SK-N-SH (cell line): ENCODE measurements at regions not wholly inside any gene's neighbourhood (a gene's known extent, or its start where the extent isn't known, plus 50 kb on each side); places are given as distances from the start of the nearest gene placed in this dataset.
A peak's percentile ranks its signal among the peaks of the same experiment; 100 is the strongest.

Experiments
- CTCF ChIA-PET: fragments of 300-600, 350-600 bp; formaldehyde crosslinking; extraction: SDS; loops from one replicate; lab custom pipeline; 2021; lab: Yijun Ruan, JAX
- POLR2A ChIA-PET: fragments of 350-600 bp; sonication (Branson Sonifier 250); formaldehyde crosslinking; extraction: SDS; loops from one replicate; lab custom pipeline; 2020; ENCODE audit warnings: antibody characterized with exemption, inconsistent platforms; lab: Yijun Ruan, JAX
- DNase-seq: peaks from one replicate; pipeline ENCODE4 v3.0.0; 2012
- H2AFZ ChIP-seq: fragments of 200-600 bp; sonication (generic); 2 replicates; pipeline ENCODE4 v1.8.1; 2016; ENCODE audit warnings: antibody characterized with exemption, mild to moderate bottlenecking, low read depth
- H3F3A ChIP-seq: fragments of 200-600 bp; sonication (generic); replicated peaks from 2 replicates; pipeline ENCODE3; 2016; ENCODE audit warnings: antibody characterized with exemption, mild to moderate bottlenecking; ENCODE audit not compliant: insufficient read depth
- H3K27ac ChIP-seq, 2 experiments: fragments of 200-500 bp in 1 of 2; fragments of 200-600 bp in 1 of 2; sonication (Bioruptor generic) in 1 of 2; sonication (generic), shearing (Covaris generic) in 1 of 2; 2 replicates each; pipeline versions ENCODE4 v1.5.1 to v1.6.1; 2014 to 2016; ENCODE audit warnings: low read depth in 2 of 2, inconsistent platforms in 1 of 2, low read length in 1 of 2, mild to moderate bottlenecking in 1 of 2, mixed read lengths in 1 of 2
- H3K27me3 ChIP-seq: fragments of 200-600 bp; sonication (generic), shearing (Covaris generic); 2 replicates; pipeline ENCODE4 v1.6.1; 2016; ENCODE audit warnings: mixed run types; ENCODE audit not compliant: insufficient read depth
- H3K36me3 ChIP-seq, 2 experiments: fragments of 200-500 bp in 1 of 2; fragments of 200-600 bp in 1 of 2; sonication (Bioruptor generic) in 1 of 2; sonication (generic) in 1 of 2; replicated peaks in 1 of 2; 2 replicates each; pipeline versions ENCODE3 to v1.5.1; 2014 to 2016; ENCODE audit warnings: low read length in 1 of 2, mild to moderate bottlenecking in 1 of 2; ENCODE audit not compliant: insufficient read depth in 2 of 2, control insufficient read depth in 1 of 2
- H3K4me1 ChIP-seq, 2 experiments: fragments of 200-500 bp in 1 of 2; fragments of 200-600 bp in 1 of 2; sonication (Bioruptor generic) in 1 of 2; sonication (generic), shearing (Covaris generic) in 1 of 2; 2 replicates each; pipeline versions ENCODE4 v1.5.1 to v1.6.1; 2014 to 2016; ENCODE audit warnings: low read depth in 1 of 2, low read length in 1 of 2, mixed run types in 1 of 2; ENCODE audit not compliant: insufficient read depth in 2 of 2, control insufficient read depth in 1 of 2
- H3K4me2 ChIP-seq: fragments of 200-600 bp; sonication (generic), shearing (Covaris generic); 2 replicates; pipeline ENCODE4 v1.6.1; 2017; ENCODE audit warnings: mixed run types
- H3K4me3 ChIP-seq, 2 experiments: fragments of 200-500 bp in 1 of 2; fragments of 200-600 bp in 1 of 2; sonication (Bioruptor generic) in 1 of 2; sonication (generic), shearing (Covaris generic) in 1 of 2; 2 replicates each; pipeline versions ENCODE4 v1.5.1 to v1.8.1; 2014 to 2016; ENCODE audit warnings: low read depth in 2 of 2, inconsistent platforms in 1 of 2, low read length in 1 of 2, mild to moderate bottlenecking in 1 of 2, mixed read lengths in 1 of 2, moderate library complexity in 1 of 2
- H3K79me2 ChIP-seq: fragments of 200-600 bp; sonication (generic); 2 replicates; pipeline ENCODE4 v1.8.1; 2017; ENCODE audit warnings: mild to moderate bottlenecking; ENCODE audit not compliant: insufficient read depth
- H3K9ac ChIP-seq: fragments of 200-600 bp; sonication (generic); 2 replicates; pipeline ENCODE4 v1.6.1; 2017; ENCODE audit warnings: mixed run types
- H3K9me2 ChIP-seq: fragments of 200-600 bp; sonication (generic); 2 replicates; pipeline ENCODE4 v1.6.1; 2017; ENCODE audit warnings: mixed run types
- H3K9me3 ChIP-seq: fragments of 200-600 bp; sonication (generic); 2 replicates; pipeline ENCODE4 v1.6.1; 2017; ENCODE audit warnings: mixed run types, mild to moderate bottlenecking, moderate library complexity
- H4K20me1 ChIP-seq: fragments of 200-600 bp; sonication (generic); 2 replicates; pipeline ENCODE4 v1.6.1; 2017; ENCODE audit warnings: mild to moderate bottlenecking, mixed run types; ENCODE audit not compliant: insufficient read depth
- CHD2 ChIP-seq: fragments of 150-350 bp; IDR thresholded peaks from 2 replicates; pipeline ENCODE4 v1.6.1; 2018; ENCODE audit warnings: low read length; ENCODE audit not compliant: partially characterized antibody
- FOSL2 ChIP-seq: IDR thresholded peaks from 2 replicates; pipeline ENCODE4 v1.4.0; 2012; ENCODE audit warnings: low read depth, mild to moderate bottlenecking, moderate library complexity, borderline replicate concordance
- FOXM1 ChIP-seq: IDR thresholded peaks from 2 replicates; pipeline ENCODE4 v1.4.0; 2012; ENCODE audit warnings: low read depth, mild to moderate bottlenecking
- GATA2 ChIP-seq: sonication (generic); formaldehyde crosslinking; IDR thresholded peaks from 2 replicates; pipeline ENCODE4 v1.5.0; 2020; ENCODE audit warnings: mild to moderate bottlenecking, missing genetic modification reagents
- MAX ChIP-seq: IDR thresholded peaks from 2 replicates; pipeline ENCODE4 v1.4.0; 2012; ENCODE audit warnings: low read depth
- MEF2A ChIP-seq: IDR thresholded peaks from 2 replicates; pipeline ENCODE4 v1.4.0; 2012; ENCODE audit warnings: low read depth, borderline replicate concordance
- MXI1 ChIP-seq: IDR thresholded peaks from 2 replicates; pipeline ENCODE4 v1.6.1; 2012; ENCODE audit warnings: mild to moderate bottlenecking, low read depth, low read length, improper control_type of control experiment
- RAD21 ChIP-seq: IDR thresholded peaks from 2 replicates; pipeline ENCODE4 v1.6.1; 2012; ENCODE audit warnings: mild to moderate bottlenecking, low read length
- RCOR1 ChIP-seq: fragments of 150-350 bp; IDR thresholded peaks from 2 replicates; pipeline ENCODE4 v1.6.1; 2017; ENCODE audit warnings: antibody characterized with exemption, low read length
- RFX5 ChIP-seq: IDR thresholded peaks from 2 replicates; pipeline ENCODE4 v1.6.1; 2012; ENCODE audit warnings: mild to moderate bottlenecking, improper control_type of control experiment, low read length
- RXRA ChIP-seq: IDR thresholded peaks from 2 replicates; pipeline ENCODE4 v1.4.0; 2012; ENCODE audit warnings: low read depth, mild to moderate bottlenecking, borderline replicate concordance
- SIN3A ChIP-seq: IDR thresholded peaks from 2 replicates; pipeline ENCODE4 v1.6.1; 2012; ENCODE audit warnings: low read depth, mild to moderate bottlenecking, low read length, moderate library complexity, borderline replicate concordance
- SMC3 ChIP-seq: IDR thresholded peaks from 2 replicates; pipeline ENCODE4 v1.6.1; 2012; ENCODE audit warnings: low read depth, low read length, improper control_type of control experiment
- TEAD4 ChIP-seq: IDR thresholded peaks from 2 replicates; pipeline ENCODE4 v1.4.0; 2012; ENCODE audit warnings: mild to moderate bottlenecking, borderline replicate concordance; ENCODE audit not compliant: insufficient read depth
- WGBS: methylation state at CpG from one replicate; pipeline ENCODE4 v1.1.6; 2017; ENCODE audit warnings: low lambda C conversion rate; 5-methylcytosine and 5-hydroxymethylcytosine counted together
- TF ChIP-seq, protein P1 (sequence below): fragments of 200-600 bp; sonication (generic); IDR thresholded peaks from 2 replicates; pipeline ENCODE4 v1.6.1; 2017; ENCODE audit warnings: antibody characterized with exemption, mild to moderate bottlenecking, moderate library complexity
- TF ChIP-seq, protein P2 (sequence below): IDR thresholded peaks from 2 replicates; pipeline ENCODE4 v1.4.0; 2012; ENCODE audit warnings: low read depth, borderline replicate concordance

DNA sequence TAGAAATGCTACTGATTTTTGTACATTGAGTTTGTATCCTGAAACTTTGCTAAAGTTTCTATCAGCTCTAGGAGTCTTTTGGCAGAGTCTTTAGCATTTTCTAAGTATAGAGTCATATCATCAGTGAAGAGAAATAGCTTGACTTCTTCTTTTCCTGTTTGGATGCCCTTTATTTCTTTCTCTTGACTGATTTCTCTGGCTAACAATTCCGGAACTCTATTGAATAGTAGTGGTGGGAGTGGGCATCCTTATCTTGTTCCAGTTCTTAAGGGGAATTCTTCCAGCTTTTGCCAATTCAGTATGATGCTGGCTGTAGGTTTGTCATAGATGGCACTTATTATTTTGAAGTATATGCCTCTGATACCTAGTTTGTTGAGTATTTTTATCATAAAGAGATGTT lies 197.7 kb downstream of the AASDHPPT start:
- H3K27ac ChIP-seq, result no peak overlapping the region
- H3K36me3 ChIP-seq, result no peaks in the 10 kb centered on the region
- TF ChIP-seq RFX5, result no peak
- no peak for TF ChIP-seq MAX
- TF ChIP-seq FOXM1, result no peak
- WGBS, result 56% methylated on average over 1 of the region's 1 CpG
- DNase-seq, result no peak
- no peak overlapping the region; the same call in 1 of the 2 replicates for H2AFZ ChIP-seq
- ChIA-PET CTCF (no interaction called here), POLR2A (no interaction called here)
- H3K4me2 ChIP-seq, result no peak overlapping the region
- no peak overlapping the region for H3K9ac ChIP-seq
- no peak overlapping the region for H3K4me3 ChIP-seq
- H3K27me3 ChIP-seq, result no peaks in the 10 kb centered on the region
- H3F3A ChIP-seq, result no peaks in the 10 kb centered on the region
- peaks cover 0 to 4% of the 10 kb centered on the region in 2 experiments; a peak in 1 of 4 replicates for H3K4me1 ChIP-seq
- no peaks in the 10 kb centered on the region for H3K79me2 ChIP-seq
- H3K9me2 ChIP-seq, result no peaks in the 10 kb centered on the region
- H3K9me3 ChIP-seq, result no peaks in the 10 kb centered on the region
- no peaks in the 10 kb centered on the region for H4K20me1 ChIP-seq

DNA sequence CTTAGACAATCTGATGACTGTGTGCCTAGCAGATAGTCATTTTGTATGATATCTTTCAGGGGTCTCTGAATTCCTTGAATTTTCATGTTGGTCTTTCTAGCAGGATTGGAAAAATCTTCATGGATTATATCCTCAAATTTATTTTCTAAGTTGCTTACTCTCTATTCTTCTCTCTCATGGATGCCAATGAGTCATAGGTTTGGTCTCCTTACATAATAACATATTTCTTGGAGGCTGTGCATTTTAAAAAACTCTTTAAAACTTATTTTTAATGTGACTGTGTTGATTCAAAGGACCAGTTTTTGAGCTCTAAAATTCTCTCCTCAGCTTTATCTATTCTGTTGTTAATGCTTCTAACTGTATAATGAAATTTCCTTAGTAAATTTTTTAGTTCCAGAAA lies 198.7 kb downstream of the AASDHPPT start:
- Histone ChIP-seq H3K27ac (0 out of 4 replicates have a peak overlapping the region, but pooled peaks of 1 of the 2 experiments have one; percentile 8), H3K27me3 (no peaks in the 10 kb centered on the region), H3K79me2 (no peaks in the 10 kb centered on the region), H3K9me3 (no peaks in the 10 kb centered on the region), H3K4me2 (no peak overlapping the region), H4K20me1 (no peaks in the 10 kb centered on the region), H3K36me3 (no peaks in the 10 kb centered on the region), H2AFZ (peak overlapping the region; percentile 24; the same call in 1 of the 2 replicates), H3F3A (no peaks in the 10 kb centered on the region), H3K9ac (no peak overlapping the region), H3K9me2 (no peaks in the 10 kb centered on the region), H3K4me3 (no peak overlapping the region), H3K4me1 (peaks cover 0 to 4% of the 10 kb centered on the region in 2 experiments; a peak in 1 of 4 replicates)
- TF ChIP-seq SIN3A (no peak), RCOR1 (no peak), TEAD4 (no peak), MAX (no peak), RXRA (no peak), FOSL2 (0 out of 2 replicates have a peak, but pooled peaks have one; percentile 12), MXI1 (no peak)
- DNase-seq, result no peak
- CTCF ChIA-PET, result no interaction called here
- POLR2A ChIA-PET, result no interaction called here

- WGBS, result 50% methylated on average over 2 of the region's 2 CpGs
- CTCF ChIA-PET, result interaction anchor here (0.7 kb wide), 1 partner anchor 10 kb away, joined by 3 read pairs; no protein-coding TSS in a partner anchor
- POLR2A ChIA-PET, result no interaction called here
- no peaks in the 10 kb centered on the region for H3F3A ChIP-seq
- no peaks in the 10 kb centered on the region for H3K9me2 ChIP-seq
- H3K27me3 ChIP-seq, result no peaks in the 10 kb centered on the region
- H3K4me2 ChIP-seq, result no peak overlapping the region
- no peak overlapping the region for H3K4me3 ChIP-seq
- no peaks in the 10 kb centered on the region for H3K36me3 ChIP-seq
- peak; percentile 4 for DNase-seq
- 0 out of 4 replicates have a peak overlapping the region, but pooled peaks of 1 of the 2 experiments have one; percentile 8 for H3K27ac ChIP-seq
- H3K9me3 ChIP-seq, result no peaks in the 10 kb centered on the region
- no peaks in the 10 kb centered on the region for H3K79me2 ChIP-seq
- no peak overlapping the region for H3K9ac ChIP-seq
- H4K20me1 ChIP-seq, result no peaks in the 10 kb centered on the region
- no peak overlapping the region for H2AFZ ChIP-seq
- H3K4me1 ChIP-seq, result peaks cover 0 to 2% of the 10 kb centered on the region in 2 experiments; a peak in 1 of 4 replicates
- TF ChIP-seq SMC3 (peak; percentile 40), RAD21 (peak; percentile 63), CHD2 (no peak), MXI1 (no peak), MEF2A (no peak), RCOR1 (no peak), GATA2 (CRISPR knock-in tag) (no peak), SIN3A (no peak), RXRA (no peak), MAX (no peak), FOSL2 (no peak)
- TF ChIP-seq, protein P1, sequence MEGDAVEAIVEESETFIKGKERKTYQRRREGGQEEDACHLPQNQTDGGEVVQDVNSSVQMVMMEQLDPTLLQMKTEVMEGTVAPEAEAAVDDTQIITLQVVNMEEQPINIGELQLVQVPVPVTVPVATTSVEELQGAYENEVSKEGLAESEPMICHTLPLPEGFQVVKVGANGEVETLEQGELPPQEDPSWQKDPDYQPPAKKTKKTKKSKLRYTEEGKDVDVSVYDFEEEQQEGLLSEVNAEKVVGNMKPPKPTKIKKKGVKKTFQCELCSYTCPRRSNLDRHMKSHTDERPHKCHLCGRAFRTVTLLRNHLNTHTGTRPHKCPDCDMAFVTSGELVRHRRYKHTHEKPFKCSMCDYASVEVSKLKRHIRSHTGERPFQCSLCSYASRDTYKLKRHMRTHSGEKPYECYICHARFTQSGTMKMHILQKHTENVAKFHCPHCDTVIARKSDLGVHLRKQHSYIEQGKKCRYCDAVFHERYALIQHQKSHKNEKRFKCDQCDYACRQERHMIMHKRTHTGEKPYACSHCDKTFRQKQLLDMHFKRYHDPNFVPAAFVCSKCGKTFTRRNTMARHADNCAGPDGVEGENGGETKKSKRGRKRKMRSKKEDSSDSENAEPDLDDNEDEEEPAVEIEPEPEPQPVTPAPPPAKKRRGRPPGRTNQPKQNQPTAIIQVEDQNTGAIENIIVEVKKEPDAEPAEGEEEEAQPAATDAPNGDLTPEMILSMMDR, result peak; percentile 45
- TF ChIP-seq, protein P2, sequence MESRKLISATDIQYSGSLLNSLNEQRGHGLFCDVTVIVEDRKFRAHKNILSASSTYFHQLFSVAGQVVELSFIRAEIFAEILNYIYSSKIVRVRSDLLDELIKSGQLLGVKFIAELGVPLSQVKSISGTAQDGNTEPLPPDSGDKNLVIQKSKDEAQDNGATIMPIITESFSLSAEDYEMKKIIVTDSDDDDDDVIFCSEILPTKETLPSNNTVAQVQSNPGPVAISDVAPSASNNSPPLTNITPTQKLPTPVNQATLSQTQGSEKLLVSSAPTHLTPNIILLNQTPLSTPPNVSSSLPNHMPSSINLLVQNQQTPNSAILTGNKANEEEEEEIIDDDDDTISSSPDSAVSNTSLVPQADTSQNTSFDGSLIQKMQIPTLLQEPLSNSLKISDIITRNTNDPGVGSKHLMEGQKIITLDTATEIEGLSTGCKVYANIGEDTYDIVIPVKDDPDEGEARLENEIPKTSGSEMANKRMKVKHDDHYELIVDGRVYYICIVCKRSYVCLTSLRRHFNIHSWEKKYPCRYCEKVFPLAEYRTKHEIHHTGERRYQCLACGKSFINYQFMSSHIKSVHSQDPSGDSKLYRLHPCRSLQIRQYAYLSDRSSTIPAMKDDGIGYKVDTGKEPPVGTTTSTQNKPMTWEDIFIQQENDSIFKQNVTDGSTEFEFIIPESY, result no peak
Observed at GRCh38 chr11:106276859-106277436, 199.5 kb downstream of the AASDHPPT start.
